Heart right ventricle (tissue), 16 donors: ENCODE measurements at regions not wholly inside any gene's neighbourhood (a gene's known extent, or its start where the extent isn't known, plus 50 kb on each side); places are given as distances from the start of the nearest gene placed in this dataset.

Experiments
- ATAC-seq, 8 donors: fragments of 200-7000 bp; cut with Tn5 transposase; one replicate each; pipeline ENCODE4 v1.9.1; 2020; ENCODE audit warnings: mild to moderate bottlenecking in 8 of 8, moderate library complexity in 8 of 8, moderate number of reproducible peaks in 1 of 8
- DNase-seq, 2 donors: peaks; one replicate each; pipeline ENCODE4 v3.0.0-alpha.2; 2020
- H3K27ac ChIP-seq, 10 donors: fragments of 200-600 bp; sonication (generic) in 2 of 10; one replicate each; pipeline versions ENCODE4 v1.5.0 to v1.8.0; 2020 to 2022; ENCODE audit warnings: mild to moderate bottlenecking in 3 of 10
- H3K27me3 ChIP-seq, 7 donors: fragments of 200-600 bp; one replicate each; pipeline ENCODE4 v1.8.0; 2021 to 2022; ENCODE audit warnings: mild to moderate bottlenecking in 2 of 7
- H3K36me3 ChIP-seq, 9 donors: fragments of 200-600 bp; sonication (generic) in 1 of 9; one replicate each; pipeline versions ENCODE4 v1.5.0 to v1.8.0; 2020 to 2022; ENCODE audit warnings: mild to moderate bottlenecking in 2 of 9
- H3K4me1 ChIP-seq, 9 donors: fragments of 200-600 bp; sonication (generic) in 1 of 9; one replicate each; pipeline versions ENCODE4 v1.5.0 to v1.8.0; 2020 to 2022; ENCODE audit warnings: mild to moderate bottlenecking in 4 of 9
- H3K4me3 ChIP-seq, 10 donors: fragments of 200-600 bp; sonication (generic) in 2 of 10; one replicate each; pipeline versions ENCODE4 v1.5.0 to v1.8.0; 2020 to 2022; ENCODE audit warnings: mild to moderate bottlenecking in 7 of 10, moderate library complexity in 2 of 10
- H3K9me3 ChIP-seq, 11 donors: fragments of 200-600 bp in 10 of 11; sonication (generic) in 2 of 11; one replicate each; pipeline versions ENCODE4 v1.5.0 to v1.8.0; 2013 to 2022; ENCODE audit warnings: mild to moderate bottlenecking in 2 of 11, control low read depth in 1 of 11, moderate library complexity in 1 of 11
- WGBS, 2 donors: extraction: QIAGEN DNeasy Blood & Tissue Kit; methylation state at CpG; one replicate each; pipeline ENCODE4 v1.1.7; 2013; ENCODE audit warnings: inconsistent platforms in 1 of 2; 5-methylcytosine and 5-hydroxymethylcytosine counted together
- intact Hi-C, 10 donors: fragments of 100-400 bp; cut with DNase I; formaldehyde crosslinking; loops; one replicate each; pipeline versions ENCODE4 v1.11.1 to v1.14.2; 2022
- TF ChIP-seq, protein P1 (sequence below), 9 donors: fragments of 200-600 bp; sonication (generic) in 2 of 9; IDR thresholded peaks; one replicate each; pipeline versions ENCODE4 v1.5.0 to v1.8.0; 2021 to 2022; ENCODE audit warnings: antibody characterized with exemption in 9 of 9, mild to moderate bottlenecking in 5 of 9, moderate library complexity in 1 of 9
- donor health status: Arrhythmogenic right ventricular cardiomyopathy.
- donor health status: ischemic (EF 13 %, LVEDD 7.1; RV severe dilation, severe dysfunction).
- donor health status: healthy with polysubstance abuse.
- donor health status: DM: no; HTN: yes; CAD: no.
- donor health status: DM: no; HTN: no; CAD: no.
- donor health status: ischemic (EF 25% LVEDD 6.9; RV normal size, moderate dysfunction).
- donor health status: ischemic (EF 25% LVEDD 5.7; RV mildly dilated, moderate dysfunction).
- donor health status: healthy.
- donor health status: DM: yes; HTN: yes; CAD: no.
- donor health status: Ischemic cardiomyopathy.
- donor health status: ischemic (EF 35%, LVEDD 5.7; RV mildly dilated, moderate dysfunction).
- donor health status: nonischemic (EF 11% LVEDD 7.7; RV severe dilation, severe dysfunction).
- donor health status: DM: yes; HTN: yes; CAD: no.
- donor health status: PGD.
- donor health status: ischemic (EF 29% LVEDD 5.4; RV normal size, mild dysfunction).
- donor health status: nonischemic (EF 23%, LVEDD 6.1; RV moderate dilation, normal function).

DNA sequence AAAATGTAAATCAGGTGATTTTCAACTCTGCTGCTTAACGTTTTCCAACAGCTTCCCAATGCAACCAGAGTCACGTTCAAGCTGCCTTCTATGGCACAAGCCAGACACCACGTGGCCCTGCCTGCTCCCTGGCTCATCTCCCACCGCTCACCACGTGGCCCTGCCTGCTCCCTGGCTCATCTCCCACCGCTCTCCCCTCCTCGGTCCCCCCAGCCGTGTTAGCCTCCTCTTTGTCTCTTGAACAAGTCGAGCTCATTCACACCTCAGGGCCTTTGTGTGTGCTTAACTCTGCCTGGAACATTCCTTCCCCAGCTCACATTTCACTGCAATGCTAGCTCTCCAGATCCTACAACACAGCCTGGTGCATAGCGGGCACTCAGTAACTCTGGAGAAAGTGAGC is 307.6 kb downstream of the CTTN start:
- 65 to 68% methylated on average over 10 of the region's 10 CpGs for WGBS, 2 donors
- TF ChIP-seq, protein P1, sequence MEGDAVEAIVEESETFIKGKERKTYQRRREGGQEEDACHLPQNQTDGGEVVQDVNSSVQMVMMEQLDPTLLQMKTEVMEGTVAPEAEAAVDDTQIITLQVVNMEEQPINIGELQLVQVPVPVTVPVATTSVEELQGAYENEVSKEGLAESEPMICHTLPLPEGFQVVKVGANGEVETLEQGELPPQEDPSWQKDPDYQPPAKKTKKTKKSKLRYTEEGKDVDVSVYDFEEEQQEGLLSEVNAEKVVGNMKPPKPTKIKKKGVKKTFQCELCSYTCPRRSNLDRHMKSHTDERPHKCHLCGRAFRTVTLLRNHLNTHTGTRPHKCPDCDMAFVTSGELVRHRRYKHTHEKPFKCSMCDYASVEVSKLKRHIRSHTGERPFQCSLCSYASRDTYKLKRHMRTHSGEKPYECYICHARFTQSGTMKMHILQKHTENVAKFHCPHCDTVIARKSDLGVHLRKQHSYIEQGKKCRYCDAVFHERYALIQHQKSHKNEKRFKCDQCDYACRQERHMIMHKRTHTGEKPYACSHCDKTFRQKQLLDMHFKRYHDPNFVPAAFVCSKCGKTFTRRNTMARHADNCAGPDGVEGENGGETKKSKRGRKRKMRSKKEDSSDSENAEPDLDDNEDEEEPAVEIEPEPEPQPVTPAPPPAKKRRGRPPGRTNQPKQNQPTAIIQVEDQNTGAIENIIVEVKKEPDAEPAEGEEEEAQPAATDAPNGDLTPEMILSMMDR (IDR thresholded peaks at IDR 0.05): no peak
- ATAC-seq: no peak
- intact Hi-C loops: no loop called here
- no peaks in the 10 kb centered on the region for H3K4me1 ChIP-seq
- no peak overlapping the region for H3K27ac ChIP-seq
- DNase-seq: no peak
- no peaks in the 10 kb centered on the region for H3K36me3 ChIP-seq
- H3K4me3 ChIP-seq: no peak overlapping the region
- peaks cover 0 to 32% (median 8%) of the 10 kb centered on the region in 7 donors for H3K27me3 ChIP-seq
- H3K9me3 ChIP-seq: no peaks in the 10 kb centered on the region

- TF ChIP-seq, protein P1 (IDR thresholded peaks at IDR 0.05): no peak
- ATAC-seq (no peak), DNase-seq (no peak)
- Histone ChIP-seq H3K27me3 (peaks cover 0 to 49% (median 23%) of the 10 kb centered on the region in 7 donors), H3K4me1 (peaks cover 0 to 4% (median 0%) of the 10 kb centered on the region in 9 donors), H3K9me3 (no peaks in the 10 kb centered on the region), H3K4me3 (no peak overlapping the region), H3K36me3 (no peaks in the 10 kb centered on the region), H3K27ac (no peak overlapping the region)
- intact Hi-C loops: no loop called here
- WGBS, 2 donors: 76 to 85% methylated on average over 6 of the region's 6 CpGs
These were observed 309.5 kb downstream of the CTTN start for GRCh38 chr11:70707821-70708220.

GRCh38 chr11:70709596-70709995 is 311.3 kb downstream of the CTTN start:
- no peaks in the 10 kb centered on the region for H3K9me3 ChIP-seq
- H3K36me3 ChIP-seq: no peaks in the 10 kb centered on the region
- H3K27me3 ChIP-seq: peaks cover 0 to 59% (median 32%) of the 10 kb centered on the region in 7 donors
- ATAC-seq (no peak), DNase-seq (no peak)
- intact Hi-C loops: no loop called here
- no peak overlapping the region for H3K27ac ChIP-seq
- peaks cover 0 to 6% (median 0%) of the 10 kb centered on the region in 9 donors for H3K4me1 ChIP-seq
- H3K4me3 ChIP-seq: no peak overlapping the region
- 92 to 94% methylated on average over 16 of the region's 16 CpGs for WGBS, 2 donors
- TF ChIP-seq, protein P1 (IDR thresholded peaks at IDR 0.05): no peak

DNA sequence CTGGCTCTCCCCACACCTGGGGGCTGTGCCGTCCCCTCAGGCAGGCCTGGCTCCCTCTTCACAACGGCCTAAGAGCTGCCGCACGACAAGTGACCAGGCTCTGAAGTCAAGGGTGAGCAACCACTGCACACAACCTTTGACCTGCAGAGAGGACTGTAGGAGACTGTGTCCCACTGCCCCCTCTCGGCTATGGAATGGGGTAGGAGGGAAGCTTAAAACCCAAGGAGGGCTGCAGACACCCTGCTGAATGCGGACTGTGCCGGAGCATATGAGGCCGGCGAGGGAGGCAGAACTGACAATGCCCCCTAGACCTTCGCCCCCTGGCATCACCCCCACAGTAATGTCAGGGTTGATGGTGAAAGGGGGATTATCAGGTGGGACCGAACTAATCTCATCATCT is 311.9 kb downstream of the CTTN start:
- Histone ChIP-seq H3K9me3 (no peaks in the 10 kb centered on the region), H3K4me3 (no peak overlapping the region), H3K36me3 (no peaks in the 10 kb centered on the region), H3K27ac (no peak overlapping the region), H3K4me1 (peaks cover 0 to 6% (median 0%) of the 10 kb centered on the region in 9 donors), H3K27me3 (peaks cover 0 to 65% (median 38%) of the 10 kb centered on the region in 7 donors)
- DNase-seq: no peak
- intact Hi-C loops: no loop called here
- no peak for ATAC-seq
- TF ChIP-seq, protein P1 (IDR thresholded peaks at IDR 0.05): no peak
- WGBS, 2 donors: 81 to 87% methylated on average over 11 of the region's 11 CpGs
